ENCODE measurements at regions not wholly inside any gene's neighbourhood (a gene's known extent, or its start where the extent isn't known, plus 50 kb on each side); places are given as distances from the start of the nearest gene placed in this dataset.
A peak's percentile ranks its signal among the peaks of the same experiment; 100 is the strongest.

DNA sequence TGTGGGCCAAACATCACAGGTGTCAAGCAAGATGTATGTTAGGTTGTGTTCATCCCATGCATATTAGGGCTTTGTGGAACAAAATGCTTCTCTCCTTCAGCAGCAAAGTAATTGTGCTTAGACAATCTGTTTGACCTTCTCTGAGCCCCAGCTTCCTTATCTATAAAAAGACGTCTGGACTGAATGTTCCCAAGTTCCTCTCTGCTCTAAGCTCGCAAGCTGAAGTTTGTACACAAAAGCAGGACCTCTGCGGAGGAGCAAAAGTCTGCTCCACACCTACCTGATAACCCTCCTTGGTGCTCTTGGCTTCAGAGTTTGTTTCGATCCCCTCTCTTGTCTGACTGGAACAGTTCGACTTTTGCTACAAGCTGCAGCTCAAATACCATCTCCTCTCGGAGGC, 95.7 kb upstream of the UBL3 start:
- peak; percentile 23 for DNase-seq

DNA sequence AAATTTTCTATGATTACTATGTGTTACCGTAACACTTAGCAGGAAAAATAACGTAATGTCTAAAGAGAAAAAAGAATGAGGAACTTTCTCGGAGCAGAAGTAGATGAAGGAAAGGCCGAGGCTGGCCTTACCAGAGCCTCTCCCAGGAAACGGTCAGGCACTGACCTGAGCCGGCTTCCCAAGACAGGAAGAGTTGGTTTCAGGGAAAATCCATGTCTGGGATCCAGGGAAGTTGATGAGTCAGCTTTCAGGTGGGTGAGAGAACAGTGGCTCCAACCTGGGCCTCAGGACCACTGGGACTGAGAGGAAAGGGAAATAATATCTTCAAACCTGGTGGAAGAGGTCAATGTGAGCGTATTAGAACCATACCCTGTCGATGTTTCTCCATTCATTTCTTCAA, 93.3 kb upstream of the UBL3 start:
- DNase-seq: peak; percentile 6

DNA sequence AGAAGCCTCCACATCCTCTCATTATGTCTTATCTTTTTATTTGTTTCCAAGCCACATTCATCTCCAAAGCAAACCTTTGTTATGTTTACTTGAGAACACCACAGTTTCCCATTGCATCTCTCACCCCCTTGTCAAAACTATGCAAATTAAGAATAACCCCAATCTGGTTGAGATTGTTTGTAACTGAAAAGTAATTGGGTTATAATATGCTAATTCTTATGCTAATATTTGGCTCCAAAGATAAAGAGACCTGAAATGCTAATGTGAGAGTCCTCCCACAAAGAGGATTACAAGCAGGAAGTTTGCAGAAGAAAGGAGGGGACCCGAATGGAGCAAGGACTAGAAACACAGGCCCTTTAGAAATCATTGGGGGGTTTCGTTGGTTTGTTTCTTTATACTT, 92.9 kb upstream of the UBL3 start:
- DNase-seq: peak; percentile 3

DNA sequence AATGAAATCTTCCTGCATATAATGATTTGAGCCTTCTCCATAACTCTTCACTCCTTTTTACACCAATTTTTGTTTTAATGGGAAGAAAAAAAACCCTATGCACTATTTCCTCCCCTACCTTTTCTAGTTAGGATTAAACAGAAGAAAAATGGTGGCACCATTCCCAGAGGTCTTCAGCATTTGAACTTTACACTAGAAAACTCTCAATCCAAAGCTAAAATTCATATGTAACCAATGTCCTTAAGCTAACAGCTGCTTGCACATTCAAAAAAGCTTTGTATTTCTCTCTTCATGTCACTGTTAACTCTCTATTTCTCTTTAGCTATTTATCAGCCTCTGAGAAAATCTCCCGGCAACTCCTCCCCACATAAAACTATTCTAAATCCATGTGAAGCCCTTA, 90.3 kb upstream of the UBL3 start:
- DNase-seq: no peak

DNA sequence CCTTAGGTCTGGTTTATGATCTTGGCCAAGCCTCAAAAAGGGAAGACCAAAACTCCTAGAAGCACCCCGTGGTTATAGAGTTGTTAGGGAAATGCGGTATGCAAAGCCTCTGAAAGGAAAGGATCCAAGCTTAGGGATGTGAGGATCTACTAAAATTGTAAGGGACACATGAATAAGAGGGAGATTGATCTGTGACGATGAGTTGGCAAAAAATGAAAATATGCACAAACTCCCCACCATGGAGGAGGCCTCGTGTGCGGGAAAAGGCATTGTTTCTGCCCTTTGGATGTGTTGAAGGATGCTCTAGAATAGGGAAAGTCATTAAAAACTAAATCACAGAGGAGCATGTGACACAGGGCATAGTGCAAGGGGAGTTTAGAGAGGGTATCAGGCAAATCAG, 88.7 kb upstream of the UBL3 start:
- DNase-seq: no peak

DNA sequence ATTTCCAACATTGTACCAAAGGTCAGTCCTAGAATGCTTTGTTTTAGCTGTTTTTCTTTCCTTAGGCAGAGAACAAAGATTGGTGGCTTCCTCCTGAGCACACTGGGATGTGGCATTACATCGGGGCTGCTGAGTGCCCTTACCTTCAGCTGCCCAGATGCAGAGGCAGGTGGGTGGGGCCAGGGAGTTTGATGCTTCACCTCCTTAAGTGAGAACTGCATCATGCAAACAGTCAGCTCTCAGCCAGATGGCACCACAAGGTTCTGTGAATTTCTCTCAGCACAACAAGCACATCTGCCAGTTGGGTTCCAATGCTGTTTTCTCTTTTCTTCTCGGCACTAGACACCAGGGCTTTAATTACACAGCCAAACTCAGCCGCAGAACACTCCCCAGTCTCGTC, 87.4 kb upstream of the UBL3 start:
- peak; percentile 55 for DNase-seq

DNA sequence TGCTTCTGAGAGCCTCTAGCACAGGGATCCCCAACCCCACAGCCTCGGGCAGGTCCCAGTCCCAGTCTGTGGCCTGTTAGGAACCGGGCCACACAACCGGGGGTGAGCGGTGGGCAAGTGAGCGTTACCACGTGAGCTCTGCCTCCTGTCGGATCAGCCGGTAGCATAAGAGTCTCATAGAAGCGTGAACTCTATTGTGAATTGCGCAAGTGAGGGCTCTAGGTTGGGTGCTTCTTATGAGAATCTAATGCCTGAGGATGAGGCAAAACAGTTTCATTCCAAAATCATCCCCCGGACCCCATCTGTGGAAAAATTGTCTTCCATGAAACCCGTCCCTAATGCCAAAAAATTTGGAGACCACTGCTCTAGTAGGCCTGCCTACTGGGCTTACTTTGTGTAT, 87.0 kb upstream of the UBL3 start:
- DNase-seq: no peak

DNA sequence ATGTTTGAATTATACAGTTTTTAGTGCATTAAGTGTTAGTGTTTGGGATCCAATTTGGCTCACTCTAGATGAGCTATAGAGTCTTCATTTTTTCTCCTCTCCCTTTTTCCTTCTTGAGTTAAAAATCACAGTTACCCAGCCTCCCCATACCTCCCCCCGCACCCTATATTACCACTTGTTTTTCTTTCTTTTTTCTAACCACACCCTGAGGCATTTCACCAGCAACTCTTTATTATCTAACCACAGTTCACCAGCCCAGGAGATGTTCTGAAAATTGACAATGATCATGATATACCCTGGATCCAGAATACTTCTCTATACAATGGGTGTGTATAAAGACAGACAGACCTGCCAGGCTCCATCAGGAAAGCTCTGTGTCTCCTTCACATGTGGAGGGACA, 86.5 kb upstream of the UBL3 start:
- no peak for DNase-seq

DNA sequence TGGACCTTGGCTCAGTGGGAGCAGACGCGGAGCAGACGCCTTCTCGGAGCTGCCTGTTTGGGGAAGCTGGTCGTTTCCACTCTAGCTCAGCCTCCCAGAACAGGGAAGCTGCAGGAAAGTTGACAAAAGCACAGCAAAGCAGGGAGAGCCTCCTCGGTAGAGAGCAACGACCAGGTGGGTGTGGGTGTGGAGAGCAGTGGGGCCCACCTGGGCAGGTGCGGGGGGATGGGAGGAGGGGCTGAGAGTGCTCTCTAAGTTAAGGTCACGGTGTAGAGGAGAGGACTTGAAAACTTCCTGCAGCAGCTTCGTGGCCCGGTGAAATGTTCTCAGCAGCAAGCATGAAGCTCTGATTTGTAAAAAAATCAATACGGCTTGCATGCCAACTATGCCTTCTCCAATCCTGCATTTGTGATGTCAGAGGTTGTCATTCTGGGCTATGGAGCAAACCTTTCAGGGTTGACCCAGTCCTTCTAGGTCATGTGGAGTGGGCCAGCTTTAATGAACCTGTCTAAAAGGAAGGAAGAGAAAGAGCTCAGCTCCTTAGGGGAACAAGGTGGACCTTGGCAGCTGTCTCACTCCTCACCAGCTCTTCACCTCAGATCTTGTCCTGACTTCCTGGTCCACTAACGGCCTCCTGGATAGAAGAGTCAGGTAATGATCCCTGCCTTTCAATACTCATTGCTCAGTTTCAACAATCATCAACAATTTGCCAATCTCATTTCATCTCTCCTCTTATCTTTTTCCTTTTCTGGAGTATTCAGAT, 85.8 kb upstream of the UBL3 start:
- peak; percentile 56 for DNase-seq

DNA sequence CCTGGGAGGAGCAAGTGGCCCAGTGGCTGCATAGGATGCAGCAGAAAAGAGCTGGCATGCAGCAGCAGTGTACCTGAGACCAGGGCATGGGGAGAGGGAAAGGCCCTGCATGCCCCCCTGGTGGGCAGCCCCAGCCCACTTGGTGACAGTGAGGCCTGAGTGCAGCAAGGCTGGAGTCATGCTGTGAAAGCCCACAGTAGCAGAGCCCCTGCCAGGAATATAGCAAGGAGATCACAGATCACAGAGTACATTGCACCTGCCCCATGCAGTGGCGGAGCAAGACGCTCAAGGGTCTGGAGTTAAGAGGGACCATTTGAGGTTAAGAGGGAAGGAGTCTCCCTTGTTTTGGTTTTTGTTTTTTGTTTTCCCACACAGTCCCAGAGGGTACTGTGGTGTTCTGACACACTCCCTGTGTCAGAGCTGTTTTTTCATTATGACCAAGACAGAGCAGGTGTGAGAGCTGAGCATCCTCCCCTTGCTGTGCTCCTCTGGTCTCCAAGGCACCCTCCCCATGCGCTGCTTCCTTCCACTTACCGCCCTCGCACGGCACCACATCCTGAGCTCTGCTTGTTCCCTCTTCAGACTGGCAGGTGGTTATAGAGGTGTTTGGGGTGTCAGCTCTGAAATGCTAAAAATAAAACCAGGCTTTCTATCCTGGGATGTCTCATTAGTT, 85.0 kb upstream of the UBL3 start:
- peak; percentile 82 for DNase-seq

DNA sequence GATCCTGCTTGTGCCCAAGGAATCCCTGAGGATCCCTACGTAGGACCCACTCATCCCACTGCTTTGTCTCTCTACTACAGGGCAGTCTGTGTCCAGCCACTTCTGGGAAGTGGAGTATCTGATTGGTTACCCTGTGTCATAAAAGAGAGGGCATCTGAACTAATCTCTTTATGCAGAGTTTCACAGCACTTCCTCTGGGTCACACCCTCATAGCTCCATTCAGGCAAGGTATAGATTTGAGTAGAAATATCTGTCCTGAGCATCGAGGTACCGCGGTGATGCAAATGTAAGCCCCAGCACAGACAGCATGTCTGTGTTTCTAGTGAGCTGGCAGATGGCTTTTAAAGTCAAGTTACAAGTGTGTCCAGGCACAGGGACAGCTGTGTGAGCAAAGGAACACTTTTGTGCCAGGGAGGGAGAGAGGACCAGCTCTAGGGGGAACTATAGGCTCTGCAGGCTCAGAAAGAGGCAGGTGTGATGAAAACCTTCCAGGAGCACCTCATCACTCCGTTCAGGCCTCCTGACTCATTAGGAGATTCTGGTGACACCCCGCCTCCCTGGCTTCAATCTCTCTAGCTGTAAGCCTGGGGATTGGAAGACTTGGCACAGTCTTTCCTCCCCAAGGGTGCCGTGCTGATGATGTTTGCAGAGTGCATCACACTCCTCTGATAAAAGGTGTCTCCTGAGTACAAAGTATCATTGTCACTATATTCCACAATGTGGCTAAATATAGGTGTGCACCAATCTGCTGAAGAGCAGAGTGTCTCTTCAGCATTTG, 84.3 kb upstream of the UBL3 start:
- DNase-seq: peak; percentile 53

DNA sequence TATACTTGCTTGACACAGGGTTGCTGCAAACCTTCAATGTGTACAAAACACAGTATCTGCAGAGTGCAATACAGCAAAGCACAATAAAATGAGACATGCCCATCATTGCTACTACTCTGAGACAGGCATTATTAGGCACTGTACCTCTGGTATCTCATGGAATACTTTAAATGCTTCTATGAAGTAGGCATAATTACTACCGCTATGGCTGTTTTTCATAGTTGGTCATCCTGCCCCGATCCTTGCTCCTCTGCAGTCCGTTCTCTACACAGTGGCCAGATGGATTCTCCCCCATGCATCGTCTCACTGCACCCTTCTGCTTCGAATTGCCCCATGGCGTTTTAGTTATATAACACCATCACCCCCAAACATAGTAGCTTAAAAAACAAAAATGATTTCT, 83.0 kb upstream of the UBL3 start:
- DNase-seq: no peak

DNA sequence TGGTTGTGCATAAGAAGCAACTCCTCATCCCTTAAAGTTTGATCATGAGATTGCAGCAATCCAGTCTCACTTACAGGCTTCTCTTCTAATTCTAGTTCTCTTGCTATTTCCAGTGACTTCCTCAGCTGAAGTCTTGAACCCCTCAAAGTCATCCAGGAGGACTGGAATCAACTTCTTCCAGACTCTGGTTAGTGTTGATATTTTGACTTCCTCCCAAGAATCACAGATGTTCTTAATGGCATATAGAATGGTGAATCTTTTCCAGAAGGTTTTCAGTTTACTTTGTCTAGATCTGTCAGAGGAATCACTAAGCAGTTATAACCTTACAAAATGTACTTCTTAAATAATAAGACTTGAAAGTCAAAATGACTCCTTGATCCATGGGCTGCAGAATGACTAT, 81.3 kb upstream of the UBL3 start:
- no peak for DNase-seq

DNA sequence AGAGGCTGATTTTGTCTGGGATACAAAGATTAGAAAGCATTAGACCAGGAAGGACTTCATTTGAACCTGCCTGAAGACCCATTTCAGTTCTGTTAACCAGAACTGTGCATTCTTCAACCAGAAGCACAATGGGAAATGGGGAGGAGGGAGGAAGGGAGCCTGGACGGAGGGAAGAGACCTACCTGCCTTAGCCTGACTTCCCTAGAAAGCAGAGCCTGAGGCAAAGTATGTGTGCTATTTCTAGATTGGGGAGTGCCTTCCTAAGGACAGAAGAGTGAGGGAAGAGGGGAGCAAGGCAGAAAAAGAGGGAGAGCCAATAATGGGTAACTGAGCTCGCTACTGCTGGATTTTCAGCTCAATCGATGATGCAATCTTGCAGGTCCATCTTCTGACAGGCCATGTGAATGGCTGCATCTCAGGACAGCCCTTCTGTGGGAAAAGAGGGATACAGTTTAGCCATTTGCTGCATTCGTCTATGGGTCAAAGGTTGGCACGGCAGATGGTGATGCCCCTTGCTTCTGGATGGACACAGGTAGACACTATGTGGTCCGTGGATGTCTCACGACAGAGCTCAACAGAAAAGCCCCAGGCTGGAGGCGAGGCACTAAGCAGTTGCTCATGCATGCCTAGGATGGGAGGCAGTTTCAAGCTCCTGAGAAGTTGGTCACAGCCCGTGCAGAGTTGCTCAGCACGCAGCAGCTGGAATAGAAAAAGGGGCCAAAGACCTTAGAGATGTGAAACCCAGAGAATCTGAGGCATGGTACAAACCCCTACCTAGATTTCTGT, 78.8 kb upstream of the UBL3 start:
- DNase-seq: no peak

DNA sequence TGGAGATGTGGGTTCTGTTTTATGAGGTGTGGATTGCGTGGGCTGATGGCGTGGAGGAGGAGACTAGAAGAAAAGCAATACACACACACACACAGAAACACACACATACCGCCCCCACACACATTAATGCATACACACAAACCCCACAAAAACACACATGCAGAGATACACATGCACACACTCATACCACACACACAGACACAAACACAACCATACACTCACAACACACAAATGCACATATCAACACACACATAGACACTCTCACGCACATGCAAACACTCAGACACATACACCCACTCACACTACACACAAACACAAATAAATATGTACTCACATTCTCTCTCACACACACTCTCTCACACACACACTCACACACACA, 75.7 kb upstream of the UBL3 start:
- no peak for DNase-seq

DNA sequence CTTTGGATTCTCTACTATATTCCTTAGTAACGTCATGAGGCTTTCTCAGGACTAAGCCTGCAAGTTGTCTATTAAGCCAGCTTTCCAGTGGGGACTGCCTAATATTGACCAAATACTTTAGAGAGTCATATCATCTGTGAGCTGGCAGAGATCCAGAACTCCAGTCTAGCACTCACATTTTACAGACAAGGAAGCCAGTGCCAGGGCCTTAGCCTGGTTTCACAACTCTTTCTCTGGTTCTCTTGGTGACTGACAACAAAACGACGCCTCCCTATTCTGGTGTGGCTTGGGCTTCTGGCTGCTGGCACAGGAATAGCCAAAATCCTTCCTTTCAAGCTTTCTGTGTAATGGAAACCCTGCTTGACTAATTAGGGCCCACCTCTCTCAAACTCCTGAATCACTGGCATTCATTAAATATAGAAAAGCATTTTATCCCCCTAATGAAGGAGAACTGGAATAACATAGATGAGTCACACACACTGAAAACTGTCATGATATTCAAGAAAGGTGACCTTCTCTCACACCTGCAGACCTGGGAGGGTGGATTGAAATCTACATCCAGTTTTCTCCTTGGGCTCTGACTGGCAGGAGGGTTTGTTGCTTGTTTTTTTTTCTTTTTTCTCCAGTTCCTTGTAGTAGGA, 75.2 kb upstream of the UBL3 start:
- DNase-seq: no peak

DNA sequence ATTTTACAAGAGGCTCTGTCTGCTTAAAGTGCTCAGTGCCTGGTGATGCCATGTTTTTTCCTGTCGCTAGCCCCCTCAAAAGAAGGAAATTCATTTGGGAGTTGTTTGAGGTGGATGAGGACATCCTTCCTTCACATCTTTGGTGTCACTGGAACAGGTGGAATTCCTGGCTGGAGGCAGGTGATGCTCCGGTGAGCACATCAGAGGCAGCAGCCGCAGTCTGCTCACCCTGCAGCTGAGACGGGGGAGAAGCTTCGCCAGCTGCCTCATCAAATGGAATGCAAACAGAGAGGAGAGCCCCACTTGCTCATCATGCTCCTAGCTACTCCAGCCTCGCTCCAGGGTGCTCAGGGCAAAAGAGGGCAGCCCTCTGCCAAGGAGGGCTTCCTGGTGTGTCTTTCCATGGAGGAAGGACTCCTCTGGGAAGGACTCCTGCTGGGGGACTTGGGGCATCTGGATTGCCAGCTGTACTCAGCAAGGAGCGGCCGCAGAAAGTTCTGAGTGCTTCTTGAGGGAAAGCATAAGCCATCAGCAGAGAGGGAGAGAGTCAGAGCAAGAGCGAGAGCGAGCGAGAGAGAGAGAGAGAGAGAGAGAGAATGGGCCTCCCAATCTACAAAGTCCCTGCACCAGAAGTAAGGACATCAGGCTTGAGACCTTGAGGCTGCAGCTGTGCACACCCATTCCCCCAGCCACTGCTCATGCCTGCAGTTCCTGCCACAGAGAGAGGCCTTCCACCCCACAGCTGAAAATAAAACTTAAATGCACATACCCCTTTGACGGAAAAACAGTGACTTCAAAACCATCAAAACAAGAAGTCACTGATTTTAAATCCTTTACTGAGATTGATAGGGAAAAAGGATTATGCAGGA, 74.3 kb upstream of the UBL3 start:
- no peak for DNase-seq

DNA sequence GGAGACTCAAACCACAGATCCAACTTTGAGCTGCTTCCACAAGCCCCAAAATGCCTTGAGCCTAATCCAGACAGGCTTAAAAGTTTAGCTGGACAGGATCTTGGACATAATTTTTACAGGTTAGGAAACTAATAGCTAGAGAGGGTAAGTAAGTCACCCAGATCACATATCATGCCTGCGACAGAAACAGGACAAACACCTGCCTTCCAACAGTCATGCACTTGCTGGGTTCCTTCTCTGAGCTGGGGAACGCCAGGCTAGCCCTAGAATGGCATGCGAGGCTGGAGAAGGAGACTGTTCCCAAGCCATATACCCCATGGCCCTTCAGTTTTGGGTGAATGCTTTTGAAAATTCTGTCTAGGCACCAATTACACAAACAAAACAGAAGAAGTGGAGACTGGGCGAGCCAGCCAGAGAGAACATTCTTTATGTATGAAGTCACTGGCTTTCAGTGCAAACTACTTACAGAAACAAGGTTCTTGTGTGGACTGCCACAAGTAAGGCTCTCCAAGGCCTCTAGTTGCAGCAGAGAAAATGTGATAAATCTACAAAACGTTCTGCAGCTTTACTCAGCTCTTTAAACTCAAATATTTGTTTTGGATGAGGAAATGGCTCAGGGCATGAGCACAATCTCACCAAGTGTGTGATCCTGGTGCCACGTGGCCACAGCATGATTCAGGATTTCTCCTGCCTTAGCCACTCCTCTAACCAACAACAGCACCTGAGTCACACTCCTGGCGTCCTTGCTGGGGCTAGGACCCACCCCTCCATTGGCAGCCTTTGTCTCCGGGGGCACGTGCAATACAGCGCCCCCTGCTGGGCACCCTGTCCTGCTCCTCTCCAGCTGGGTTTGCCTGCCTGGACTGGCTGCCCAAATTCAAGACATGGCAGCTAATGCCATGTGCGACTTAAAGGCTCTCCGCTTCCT, 73.4 kb upstream of the UBL3 start:
- DNase-seq: peak; percentile 89

DNA sequence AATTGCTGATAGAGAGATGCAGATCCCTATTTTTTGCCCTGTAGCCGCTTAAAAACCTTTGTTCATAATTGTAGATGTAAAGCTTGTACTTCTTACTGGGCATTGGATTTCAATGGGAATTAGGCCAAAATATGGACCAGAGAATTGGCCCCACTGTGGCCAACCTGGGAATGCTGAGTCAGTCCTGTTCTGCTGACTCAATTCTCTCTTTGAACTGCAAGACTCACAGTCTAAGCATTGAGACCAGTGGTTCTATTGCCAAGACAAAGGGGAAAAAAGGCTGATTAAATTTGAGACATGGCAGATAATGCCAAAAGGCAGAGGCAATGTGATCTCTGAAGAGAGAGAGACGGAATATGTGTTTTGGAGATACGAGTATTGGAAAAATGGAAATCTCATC, 72.5 kb upstream of the UBL3 start:
- DNase-seq: peak; percentile 10

DNA sequence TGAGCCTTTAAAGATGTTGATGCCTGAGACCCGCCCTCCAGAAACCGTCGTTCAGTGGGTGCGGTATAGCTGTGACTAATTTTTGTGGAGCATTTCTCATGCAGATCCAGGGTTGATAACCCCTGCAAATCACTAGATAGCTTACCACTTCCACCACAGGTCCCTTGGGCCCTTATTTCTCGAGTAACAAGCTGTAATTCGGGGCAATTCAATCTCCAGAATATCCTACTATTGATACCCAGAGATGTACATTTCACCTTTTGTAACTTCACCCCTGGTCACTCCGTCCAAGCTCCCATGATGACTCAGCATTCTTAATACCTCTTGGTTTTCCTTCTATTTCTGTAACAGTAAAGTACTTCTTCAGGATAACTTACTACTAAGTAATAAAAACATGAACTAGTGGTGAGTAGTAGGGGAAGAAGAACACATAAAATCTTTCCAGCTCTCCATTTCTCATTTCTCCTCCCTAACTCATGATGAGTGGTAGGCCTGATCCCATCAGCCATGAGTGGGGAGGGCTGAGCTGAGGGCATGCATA, 71.9 kb upstream of the UBL3 start:
- DNase-seq: no peak
